IMR-90 (cell line): ENCODE measurements at regions not wholly inside any gene's neighbourhood (a gene's known extent, or its start where the extent isn't known, plus 50 kb on each side); places are given as distances from the start of the nearest gene placed in this dataset.

Experiments
- ATAC-seq: fragments of 200-7000 bp; cut with Tn5 transposase; 2 replicates; pipeline ENCODE4 v1.9.1; 2020; ENCODE audit warnings: low read depth, mild to moderate bottlenecking, moderate library complexity
- BruUV-seq: library from RNA; stranded (reverse); fragments of 400-500 nt; replicated peaks from 2 replicates; lab custom pipeline; 2021; lab: Mats Ljungman, UMichigan
- CTCF ChIA-PET: fragments of 300-600 bp; formaldehyde crosslinking; extraction: SDS; loops from one replicate; lab custom pipeline; 2021; ENCODE audit warnings: antibody characterized with exemption; lab: Yijun Ruan, JAX
- POLR2A ChIA-PET: fragments of 300-600 bp; sonication (Branson Sonifier 250); formaldehyde crosslinking; loops from one replicate; lab custom pipeline; 2022; ENCODE audit warnings: antibody characterized with exemption; ENCODE audit not compliant: unreplicated experiment; lab: Charles Lee
- DNase-seq: peaks from one replicate; pipeline ENCODE4 v3.0.0; 2013
- H2AFZ ChIP-seq: replicated peaks from 2 replicates; pipeline ENCODE3; 2013; ENCODE audit warnings: low read length, mild to moderate bottlenecking; ENCODE audit not compliant: poor library complexity
- H2AK5ac ChIP-seq: 2 replicates; pipeline ENCODE4 v1.6.1; 2013; ENCODE audit warnings: low read depth, low read length, inconsistent platforms
- H2AK9ac ChIP-seq: replicated peaks from 2 replicates; pipeline ENCODE3; 2013; ENCODE audit warnings: mild to moderate bottlenecking, low read depth, low read length, moderate library complexity; ENCODE audit not compliant: poor library complexity
- H2BK120ac ChIP-seq: 2 replicates; pipeline ENCODE4 v1.6.1; 2013; ENCODE audit warnings: low read depth, low read length, inconsistent platforms
- H2BK15ac ChIP-seq: 3 replicates; pipeline ENCODE4 v1.6.1; 2013; ENCODE audit warnings: low read depth, low read length, inconsistent platforms
- H2BK20ac ChIP-seq: 2 replicates; pipeline ENCODE4 v1.6.1; 2013; ENCODE audit warnings: low read depth, mild to moderate bottlenecking, inconsistent platforms, low read length, moderate library complexity
- H2BK5ac ChIP-seq: 2 replicates; pipeline ENCODE4 v1.6.1; 2013; ENCODE audit warnings: mild to moderate bottlenecking, low read depth, low read length, inconsistent platforms; ENCODE audit not compliant: poor library complexity, severe bottlenecking
- H3K14ac ChIP-seq: replicated peaks from 2 replicates; pipeline ENCODE4 v1.6.1; 2013; ENCODE audit warnings: low read depth, low read length, inconsistent platforms
- H3K18ac ChIP-seq: 2 replicates; pipeline ENCODE4 v1.6.1; 2013; ENCODE audit warnings: low read depth, low read length, control low read depth
- H3K23ac ChIP-seq: 2 replicates; pipeline ENCODE4 v1.6.1; 2013; ENCODE audit warnings: low read depth, low read length, inconsistent platforms
- H3K27ac ChIP-seq: 2 replicates; pipeline ENCODE4 v1.5.1; 2013; ENCODE audit warnings: mild to moderate bottlenecking, control low read depth, low read length; ENCODE audit not compliant: insufficient read depth
- H3K27me3 ChIP-seq: 2 replicates; pipeline ENCODE4 v1.6.1; 2013; ENCODE audit warnings: low read length; ENCODE audit not compliant: control insufficient read depth, insufficient read depth
- H3K36me3 ChIP-seq: 2 replicates; pipeline ENCODE4 v1.6.1; 2013; ENCODE audit warnings: low read length, mixed read lengths; ENCODE audit not compliant: control insufficient read depth, insufficient read depth
- H3K4ac ChIP-seq: 2 replicates; pipeline ENCODE4 v1.6.1; 2013; ENCODE audit warnings: low read depth, low read length, inconsistent platforms
- H3K4me1 ChIP-seq: 2 replicates; pipeline ENCODE4 v1.6.1; 2013; ENCODE audit warnings: low read length, mixed read lengths; ENCODE audit not compliant: control insufficient read depth, insufficient read depth
- H3K4me2 ChIP-seq: 2 replicates; pipeline ENCODE4 v1.6.1; 2013; ENCODE audit warnings: low read depth, mild to moderate bottlenecking, control low read depth, low read length, moderate library complexity
- H3K4me3 ChIP-seq: 2 replicates; pipeline ENCODE4 v1.5.1; 2013; ENCODE audit warnings: low read depth, mild to moderate bottlenecking, control low read depth, low read length, moderate library complexity; ENCODE audit not compliant: insufficient read depth
- H3K56ac ChIP-seq: 2 replicates; pipeline ENCODE4 v1.6.1; 2013; ENCODE audit warnings: low read length, inconsistent platforms; ENCODE audit not compliant: insufficient read depth; ENCODE audit errors: extremely low read depth
- H3K79me1 ChIP-seq, 2 experiments: 2 replicates each; pipeline ENCODE4 v1.6.1; 2013; ENCODE audit warnings: low read length in 2 of 2, inconsistent platforms in 1 of 2, low read depth in 1 of 2
- H3K9ac ChIP-seq: 2 replicates; pipeline ENCODE4 v1.6.1; 2013; ENCODE audit warnings: low read depth, low read length, control low read depth
- H3K9me1 ChIP-seq: 2 replicates; pipeline ENCODE4 v1.6.1; 2013; ENCODE audit warnings: low read length, inconsistent platforms; ENCODE audit not compliant: insufficient read depth
- H3K9me3 ChIP-seq: 2 replicates; pipeline ENCODE4 v1.6.1; 2013; ENCODE audit warnings: low read length; ENCODE audit not compliant: control insufficient read depth, insufficient read depth
- H4K20me1 ChIP-seq: 2 replicates; pipeline ENCODE4 v1.6.1; 2013; ENCODE audit warnings: low read length, inconsistent platforms; ENCODE audit not compliant: insufficient read depth
- H4K5ac ChIP-seq: 2 replicates; pipeline ENCODE4 v1.6.1; 2013; ENCODE audit warnings: mild to moderate bottlenecking, low read depth, low read length, control low read depth
- H4K8ac ChIP-seq, 2 experiments: 2 replicates each; pipeline ENCODE4 v1.6.1; 2013; ENCODE audit warnings: low read depth in 2 of 2, low read length in 2 of 2, control low read depth in 1 of 2, inconsistent platforms in 1 of 2
- H4K91ac ChIP-seq: 2 replicates; pipeline ENCODE4 v1.6.1; 2013; ENCODE audit warnings: low read depth, low read length, inconsistent platforms; ENCODE audit not compliant: insufficient read depth
- BHLHE40 ChIP-seq: fragments of 150-350 bp; IDR thresholded peaks from 2 replicates; pipeline ENCODE4 v1.6.1; 2016; ENCODE audit warnings: mild to moderate bottlenecking, low read depth, low read length
- FOS ChIP-seq: fragments of 150-350 bp; IDR thresholded peaks from 2 replicates; pipeline ENCODE4 v1.6.1; 2016; ENCODE audit warnings: low read depth, low read length
- RFX5 ChIP-seq: IDR thresholded peaks from 2 replicates; pipeline ENCODE4 v1.8.0; 2012; ENCODE audit warnings: low read depth, mild to moderate bottlenecking, low read length, moderate library complexity
- dilution Hi-C: fragments of 300-500 bp; cut with HindIII; formaldehyde crosslinking; loops from one replicate; pipeline ENCODE4 v1.14.3; 2018; ENCODE audit warnings: low sequenced_read_pairs; ENCODE audit not compliant: unreplicated experiment
- in situ Hi-C: fragments of 300-500 bp; cut with MboI; formaldehyde crosslinking; loops from 3 replicates; pipeline ENCODE4 v1.14.3; 2019; ENCODE audit warnings: low sequenced_read_pairs, inconsistent platforms, mixed read lengths
- intact Hi-C: fragments of 100-400 bp; cut with micrococcal nuclease; formaldehyde crosslinking; loops from 2 replicates; pipeline ENCODE4 v1.10.0; 2022
- TF ChIP-seq, protein P1 (sequence below): fragments of 150-350 bp; IDR thresholded peaks from 2 replicates; pipeline ENCODE4 v1.6.1; 2017; ENCODE audit warnings: mild to moderate bottlenecking, antibody characterized with exemption, low read length, low read depth
- TF ChIP-seq, protein P2 (sequence below): conservative IDR thresholded peaks from 2 replicates; pipeline ENCODE4 v1.5.1; 2012; ENCODE audit warnings: mild to moderate bottlenecking, low read depth, low read length, improper control_type of control experiment

DNA sequence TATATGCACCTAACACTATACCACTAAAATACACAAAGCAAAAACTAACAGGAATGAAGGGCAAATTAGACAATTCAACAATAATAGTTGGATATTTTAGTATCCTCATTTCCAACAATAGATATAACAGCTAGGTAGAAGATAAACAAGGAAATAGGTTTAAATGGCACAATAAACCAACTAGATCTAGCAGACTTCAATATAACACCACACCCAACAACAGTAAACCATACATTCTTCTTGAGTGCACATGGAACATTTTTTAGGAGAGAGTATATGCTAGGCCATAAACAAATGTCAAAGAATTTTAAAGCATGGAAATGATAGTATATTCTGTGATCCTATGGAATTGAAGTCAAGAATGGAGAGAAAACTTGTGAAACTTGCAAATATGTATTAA is 138.4 kb downstream of the NDUFA10 start:
- TF ChIP-seq RFX5 = no peak
- no peak for TF ChIP-seq BHLHE40
- TF ChIP-seq, protein P1, sequence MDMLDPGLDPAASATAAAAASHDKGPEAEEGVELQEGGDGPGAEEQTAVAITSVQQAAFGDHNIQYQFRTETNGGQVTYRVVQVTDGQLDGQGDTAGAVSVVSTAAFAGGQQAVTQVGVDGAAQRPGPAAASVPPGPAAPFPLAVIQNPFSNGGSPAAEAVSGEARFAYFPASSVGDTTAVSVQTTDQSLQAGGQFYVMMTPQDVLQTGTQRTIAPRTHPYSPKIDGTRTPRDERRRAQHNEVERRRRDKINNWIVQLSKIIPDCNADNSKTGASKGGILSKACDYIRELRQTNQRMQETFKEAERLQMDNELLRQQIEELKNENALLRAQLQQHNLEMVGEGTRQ = no peak
- TF ChIP-seq FOS = no peak
- TF ChIP-seq, protein P2, sequence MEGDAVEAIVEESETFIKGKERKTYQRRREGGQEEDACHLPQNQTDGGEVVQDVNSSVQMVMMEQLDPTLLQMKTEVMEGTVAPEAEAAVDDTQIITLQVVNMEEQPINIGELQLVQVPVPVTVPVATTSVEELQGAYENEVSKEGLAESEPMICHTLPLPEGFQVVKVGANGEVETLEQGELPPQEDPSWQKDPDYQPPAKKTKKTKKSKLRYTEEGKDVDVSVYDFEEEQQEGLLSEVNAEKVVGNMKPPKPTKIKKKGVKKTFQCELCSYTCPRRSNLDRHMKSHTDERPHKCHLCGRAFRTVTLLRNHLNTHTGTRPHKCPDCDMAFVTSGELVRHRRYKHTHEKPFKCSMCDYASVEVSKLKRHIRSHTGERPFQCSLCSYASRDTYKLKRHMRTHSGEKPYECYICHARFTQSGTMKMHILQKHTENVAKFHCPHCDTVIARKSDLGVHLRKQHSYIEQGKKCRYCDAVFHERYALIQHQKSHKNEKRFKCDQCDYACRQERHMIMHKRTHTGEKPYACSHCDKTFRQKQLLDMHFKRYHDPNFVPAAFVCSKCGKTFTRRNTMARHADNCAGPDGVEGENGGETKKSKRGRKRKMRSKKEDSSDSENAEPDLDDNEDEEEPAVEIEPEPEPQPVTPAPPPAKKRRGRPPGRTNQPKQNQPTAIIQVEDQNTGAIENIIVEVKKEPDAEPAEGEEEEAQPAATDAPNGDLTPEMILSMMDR = no peak

More for the DNA sequence above, 138.4 kb downstream of the NDUFA10 start:
- Histone ChIP-seq H3K23ac (no peak overlapping the region), H3K18ac (no peak overlapping the region), H3K27ac (no peak overlapping the region), H3K9me1 (no peaks in the 10 kb centered on the region), H3K36me3 (no peaks in the 10 kb centered on the region), H2AK5ac (no peak overlapping the region), H3K79me1 (no peaks in the 10 kb centered on the region), H4K20me1 (no peaks in the 10 kb centered on the region), H2AFZ (no peak overlapping the region), H2BK20ac (no peak overlapping the region), H3K4me2 (no peak overlapping the region), H4K8ac (no peak overlapping the region), H4K91ac (no peak overlapping the region), H2BK120ac (no peak overlapping the region), H3K27me3 (no peaks in the 10 kb centered on the region), H2BK15ac (no peak overlapping the region), H3K14ac (no peak overlapping the region), H3K4me3 (no peak overlapping the region), H3K4me1 (no peaks in the 10 kb centered on the region), H3K9ac (no peak overlapping the region), H3K56ac (no peak overlapping the region), H2AK9ac (no peak overlapping the region), H4K5ac (no peak overlapping the region), H3K4ac (no peak overlapping the region), H3K9me3 (peaks cover 16% of the 10 kb centered on the region), H2BK5ac (no peak overlapping the region)
- in situ Hi-C loops (no loop called here), intact Hi-C loops (loop anchor here (10.0 kb wide), 1 partner anchor 852 kb away; no protein-coding TSS in a partner anchor), dilution Hi-C loops (no loop called here)
- DNase-seq (no peak), ATAC-seq (no peak)
- ChIA-PET CTCF (no interaction called here), POLR2A (no interaction called here)
- BruUV-seq = no TSS peak
